ENCODE measurements at regions not wholly inside any gene's neighbourhood (a gene's known extent, or its start where the extent isn't known, plus 50 kb on each side); places are given as distances from the start of the nearest gene placed in this dataset.

- H3K27me3 ChIP-seq = no peaks in the 10 kb centered on the region
- intact Hi-C loops (cut with DNase I) = no loop called here
- WGBS, 3 donors = 68 to 79% (median 74%) methylated on average over 3 of the region's 3 CpGs
- H3K36me3 ChIP-seq = no peaks in the 10 kb centered on the region
- H3K9me3 ChIP-seq = no peaks in the 10 kb centered on the region
- no peaks in the 10 kb centered on the region for H3K4me1 ChIP-seq (ENCODE audit: insufficient read depth)
- no peak overlapping the region for H3K4me3 ChIP-seq
- no peak for DNase-seq
- TF ChIP-seq POLR2A (IDR thresholded peaks at IDR 0.05) (no peak), CTCF (IDR thresholded peaks at IDR 0.05) (no peak), EP300 (IDR thresholded peaks at IDR 0.05) (no peak)
- H3K27ac ChIP-seq = no peak overlapping the region
Measured at GRCh38 chr11:45597097-45597496, 68.3 kb downstream of the CHST1 start.

- Histone ChIP-seq H3K9me3 (no peaks in the 10 kb centered on the region), H3K4me3 (no peak overlapping the region), H3K27me3 (no peaks in the 10 kb centered on the region), H3K4me1 (ENCODE audit: insufficient read depth) (no peaks in the 10 kb centered on the region), H3K27ac (no peak overlapping the region), H3K36me3 (no peaks in the 10 kb centered on the region)
- WGBS, 3 donors = 59 to 72% (median 63%) methylated on average over 6 of the region's 6 CpGs
- intact Hi-C loops (cut with DNase I) = no loop called here
- no peak for TF ChIP-seq POLR2A (IDR thresholded peaks at IDR 0.05)
- no peak for TF ChIP-seq CTCF (IDR thresholded peaks at IDR 0.05)
- no peak for TF ChIP-seq EP300 (IDR thresholded peaks at IDR 0.05)
- DNase-seq = no peak
Measured at GRCh38 chr11:45596571-45596970, 68.9 kb downstream of the CHST1 start.

GRCh38 chr11:45593992-45594391, 71.4 kb downstream of the CHST1 start:
- no peak overlapping the region for H3K4me3 ChIP-seq
- H3K4me1 ChIP-seq (ENCODE audit: insufficient read depth) = no peaks in the 10 kb centered on the region
- WGBS, 3 donors = 88 to 92% (median 91%) methylated on average over 4 of the region's 4 CpGs
- no peaks in the 10 kb centered on the region for H3K9me3 ChIP-seq
- intact Hi-C loops (cut with DNase I) = no loop called here
- no peak for DNase-seq
- H3K27me3 ChIP-seq = no peaks in the 10 kb centered on the region
- TF ChIP-seq CTCF (IDR thresholded peaks at IDR 0.05) (no peak), POLR2A (IDR thresholded peaks at IDR 0.05) (no peak), EP300 (IDR thresholded peaks at IDR 0.05) (no peak)
- no peak overlapping the region for H3K27ac ChIP-seq
- no peaks in the 10 kb centered on the region for H3K36me3 ChIP-seq

GRCh38 chr11:45592636-45593035, 72.8 kb downstream of the CHST1 start:
- Histone ChIP-seq H3K27me3 (no peaks in the 10 kb centered on the region), H3K4me3 (no peak overlapping the region), H3K36me3 (no peaks in the 10 kb centered on the region), H3K9me3 (no peaks in the 10 kb centered on the region), H3K27ac (no peak overlapping the region), H3K4me1 (ENCODE audit: insufficient read depth) (no peaks in the 10 kb centered on the region)
- no peak for DNase-seq
- WGBS, 3 donors = 66 to 80% (median 72%) methylated on average over 6 of the region's 6 CpGs
- intact Hi-C loops (cut with DNase I) = no loop called here
- TF ChIP-seq CTCF (IDR thresholded peaks at IDR 0.05) (no peak), EP300 (IDR thresholded peaks at IDR 0.05) (no peak), POLR2A (IDR thresholded peaks at IDR 0.05) (no peak)

- H3K36me3 ChIP-seq = no peaks in the 10 kb centered on the region
- intact Hi-C loops (cut with DNase I) = no loop called here
- no peak overlapping the region for H3K4me3 ChIP-seq
- DNase-seq = no peak
- WGBS, 3 donors = 51 to 86% (median 77%) methylated on average over 3 of the region's 3 CpGs
- no peaks in the 10 kb centered on the region for H3K4me1 ChIP-seq (ENCODE audit: insufficient read depth)
- no peaks in the 10 kb centered on the region for H3K9me3 ChIP-seq
- no peak overlapping the region for H3K27ac ChIP-seq
- no peaks in the 10 kb centered on the region for H3K27me3 ChIP-seq
- TF ChIP-seq POLR2A (IDR thresholded peaks at IDR 0.05) (no peak), CTCF (IDR thresholded peaks at IDR 0.05) (no peak), EP300 (IDR thresholded peaks at IDR 0.05) (no peak)
Measured at GRCh38 chr11:45590743-45591142, 74.7 kb downstream of the CHST1 start.
